Endothelial cell of umbilical vein (primary cell): ENCODE measurements at regions not wholly inside any gene's neighbourhood (a gene's known extent, or its start where the extent isn't known, plus 50 kb on each side); places are given as distances from the start of the nearest gene placed in this dataset.

ENCODE experiments used
- BruUV-seq: library from RNA; stranded (reverse); fragments of 400-500 nt; replicated peaks from 2 replicates; lab custom pipeline; 2021; lab: Mats Ljungman, UMichigan
- CTCF ChIA-PET: fragments of 300-600, 350-600 bp; sonication (Branson Sonifier 250); formaldehyde crosslinking; loops from one replicate; lab custom pipeline; 2021; ENCODE audit warnings: antibody characterized with exemption, inconsistent platforms; lab: Charles Lee
- POLR2A ChIA-PET: fragments of 300-600, 350-600 bp; sonication (Branson Sonifier 250); formaldehyde crosslinking; loops from one replicate; lab custom pipeline; 2021; ENCODE audit warnings: antibody characterized with exemption, inconsistent platforms; lab: Charles Lee
- DNase-seq: peaks from one replicate; pipeline ENCODE4 v3.0.0-alpha.2; 2011; ENCODE audit warnings: low read depth, low spot score
- FAIRE-seq: peaks from 2 replicates; lab custom pipeline; 2011; peaks lifted over from hg19 to GRCh38; lab: Jason Lieb, UNC
- H2AFZ ChIP-seq: 2 replicates; pipeline ENCODE4 v1.6.0; 2012; ENCODE audit warnings: low read depth, low read length, control low read depth, inconsistent platforms
- H3K27ac ChIP-seq: 2 replicates; pipeline ENCODE4 v1.5.1; 2011; ENCODE audit warnings: low read depth, mild to moderate bottlenecking, control low read depth, low read length, moderate library complexity; ENCODE audit not compliant: insufficient read depth
- H3K27me3 ChIP-seq, 2 experiments: 2 replicates each; pipeline versions ENCODE4 v1.6.0 to v1.6.1; 2011; ENCODE audit warnings: low read length in 2 of 2, mixed read lengths in 1 of 2; ENCODE audit not compliant: control insufficient read depth in 2 of 2, insufficient read depth in 2 of 2
- H3K36me3 ChIP-seq, 2 experiments: 2 replicates in 1 of 2; 3 replicates in 1 of 2; pipeline ENCODE4 v1.5.1; 2011; ENCODE audit warnings: low read length in 2 of 2, mild to moderate bottlenecking in 1 of 2, moderate library complexity in 1 of 2; ENCODE audit not compliant: control insufficient read depth in 2 of 2, insufficient read depth in 2 of 2; ENCODE audit errors: extremely low read depth in 1 of 2
- H3K4me1 ChIP-seq: 3 replicates; pipeline ENCODE4 v1.5.1; 2011; ENCODE audit warnings: mild to moderate bottlenecking, low read length; ENCODE audit not compliant: control insufficient read depth, insufficient read depth; ENCODE audit errors: extremely low read depth
- H3K4me2 ChIP-seq: 2 replicates; pipeline ENCODE4 v1.6.1; 2011; ENCODE audit warnings: low read length, control low read depth, mixed read lengths; ENCODE audit not compliant: insufficient read depth
- H3K4me3 ChIP-seq, 3 experiments: fragments of 200-600 bp in 1 of 3; sonication (generic), shearing (Covaris generic) in 1 of 3; replicated peaks in 1 of 3; 2 replicates each; pipeline ENCODE4 v1.5.1; 2011 to 2016; ENCODE audit warnings: control low read depth in 3 of 3, low read length in 3 of 3, mild to moderate bottlenecking in 2 of 3, inconsistent platforms in 1 of 3, low read depth in 1 of 3, moderate library complexity in 1 of 3; ENCODE audit not compliant: insufficient read depth in 1 of 3
- H3K79me2 ChIP-seq: 2 replicates; pipeline ENCODE4 v1.6.0; 2012; ENCODE audit warnings: low read length, inconsistent platforms; ENCODE audit not compliant: control insufficient read depth, insufficient read depth
- H3K9ac ChIP-seq: replicated peaks from 2 replicates; pipeline ENCODE3; 2011; ENCODE audit warnings: low read length, control low read depth; ENCODE audit not compliant: insufficient read depth; ENCODE audit errors: extremely low read depth
- H3K9me1 ChIP-seq: replicated peaks from 3 replicates; pipeline ENCODE4 v1.6.0; 2011; ENCODE audit warnings: mild to moderate bottlenecking, low read length; ENCODE audit not compliant: control insufficient read depth, insufficient read depth; ENCODE audit errors: extremely low read depth
- H3K9me3 ChIP-seq: replicated peaks from 2 replicates; pipeline ENCODE4 v1.5.1; 2012; ENCODE audit warnings: low read length, inconsistent platforms; ENCODE audit not compliant: control insufficient read depth, insufficient read depth
- H4K20me1 ChIP-seq: replicated peaks from 2 replicates; pipeline ENCODE3; 2011; ENCODE audit warnings: mild to moderate bottlenecking, low read length; ENCODE audit not compliant: control insufficient read depth, insufficient read depth; ENCODE audit errors: extremely low read depth
- FOS ChIP-seq: IDR thresholded peaks from 2 replicates; pipeline ENCODE4 v1.6.1; 2011; ENCODE audit warnings: mild to moderate bottlenecking, low read length, moderate library complexity, borderline replicate concordance; ENCODE audit not compliant: insufficient read depth
- GATA2 ChIP-seq: IDR thresholded peaks from 2 replicates; pipeline ENCODE4 v1.7.0; 2011; ENCODE audit warnings: low read depth, mild to moderate bottlenecking, moderate library complexity, mixed read lengths, low read length; ENCODE audit not compliant: insufficient read length, insufficient read depth
- JUN ChIP-seq: IDR thresholded peaks from 2 replicates; pipeline ENCODE4 v1.6.1; 2011; ENCODE audit warnings: borderline replicate concordance, low read depth; ENCODE audit not compliant: insufficient read length, insufficient read depth
- MYC ChIP-seq: IDR thresholded peaks from one replicate; pipeline ENCODE4 v1.6.1; 2011; ENCODE audit warnings: mild to moderate bottlenecking, low read depth, low read length
- POLR2A ChIP-seq: IDR thresholded peaks from 2 replicates; pipeline ENCODE4 v1.6.1; 2012; ENCODE audit warnings: low read depth, mild to moderate bottlenecking, control low read depth, low read length
- dilution Hi-C: fragments of 300-500 bp; cut with MboI; formaldehyde crosslinking; loops from one replicate; pipeline ENCODE4 v1.15.0; 2019; ENCODE audit warnings: low sequenced_read_pairs; ENCODE audit not compliant: extremely low pct_ligation_motif_present
- intact Hi-C: fragments of 100-400 bp; cut with micrococcal nuclease; formaldehyde crosslinking; loops from one replicate; pipeline ENCODE4 v1.10.0; 2022
- TF ChIP-seq, protein P1 (sequence below), 2 donors: IDR thresholded peaks; 1 replicate in 1 of 2; 2 replicates in 1 of 2; pipeline ENCODE4 v1.5.1; 2011; ENCODE audit warnings: low read length in 2 of 2, mild to moderate bottlenecking in 2 of 2, moderate library complexity in 2 of 2, control low read depth in 1 of 2, inconsistent platforms in 1 of 2, low read depth in 1 of 2; ENCODE audit not compliant: insufficient read depth in 1 of 2; ENCODE audit errors: extremely low read depth in 1 of 2
- TF ChIP-seq, protein P2 (sequence below): IDR thresholded peaks from 2 replicates; pipeline ENCODE4 v1.6.1; 2011; ENCODE audit not compliant: insufficient read depth, insufficient read length

DNA sequence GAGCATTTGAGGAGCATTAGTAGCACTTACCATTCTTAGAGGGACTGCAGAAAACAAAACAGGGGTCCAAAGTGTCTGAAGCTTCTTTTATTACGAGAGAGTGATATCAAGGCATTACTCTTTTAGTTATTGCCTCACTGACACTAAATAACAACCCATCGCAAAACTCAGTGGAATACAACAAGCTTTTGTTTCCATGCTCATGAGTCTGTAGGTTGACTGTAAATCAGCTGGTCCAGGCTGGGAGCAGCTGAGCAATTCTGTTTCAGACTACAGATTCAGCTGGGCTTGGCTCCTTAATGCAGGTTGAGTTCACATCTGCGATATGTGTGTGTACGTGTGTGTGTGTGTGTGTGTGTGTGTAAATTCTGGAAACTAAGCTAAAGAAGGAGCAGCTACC lies 501.8 kb upstream of the PKDCC start:
- DNase-seq, result no peak

DNA sequence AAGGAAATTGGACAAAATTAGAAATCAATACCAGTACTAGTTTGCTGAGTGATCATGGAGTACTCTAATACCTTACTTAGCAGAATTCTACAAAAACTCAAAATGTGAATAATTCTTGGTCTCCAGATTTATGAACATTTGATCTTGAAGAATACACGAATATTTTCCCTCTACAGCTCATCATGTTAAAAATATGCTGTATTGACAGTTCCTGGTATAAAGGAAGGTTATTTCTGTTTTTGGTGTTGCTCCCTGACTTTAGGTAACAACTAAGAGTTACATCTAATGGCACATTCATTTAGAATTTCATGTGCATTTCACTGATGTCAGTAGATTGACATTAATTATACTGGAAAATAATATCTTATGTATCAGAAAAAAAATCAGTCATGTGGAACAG lies 479.2 kb upstream of the PKDCC start:
- H3K4me1 ChIP-seq, result no peaks in the 10 kb centered on the region
- no peaks in the 10 kb centered on the region for H4K20me1 ChIP-seq
- H3K27me3 ChIP-seq, result no peaks in the 10 kb centered on the region
- no TSS peak for BruUV-seq
- TF ChIP-seq POLR2A (no peak), FOS (no peak), MYC (no peak), JUN (no peak), GATA2 (no peak)
- TF ChIP-seq, protein P1, sequence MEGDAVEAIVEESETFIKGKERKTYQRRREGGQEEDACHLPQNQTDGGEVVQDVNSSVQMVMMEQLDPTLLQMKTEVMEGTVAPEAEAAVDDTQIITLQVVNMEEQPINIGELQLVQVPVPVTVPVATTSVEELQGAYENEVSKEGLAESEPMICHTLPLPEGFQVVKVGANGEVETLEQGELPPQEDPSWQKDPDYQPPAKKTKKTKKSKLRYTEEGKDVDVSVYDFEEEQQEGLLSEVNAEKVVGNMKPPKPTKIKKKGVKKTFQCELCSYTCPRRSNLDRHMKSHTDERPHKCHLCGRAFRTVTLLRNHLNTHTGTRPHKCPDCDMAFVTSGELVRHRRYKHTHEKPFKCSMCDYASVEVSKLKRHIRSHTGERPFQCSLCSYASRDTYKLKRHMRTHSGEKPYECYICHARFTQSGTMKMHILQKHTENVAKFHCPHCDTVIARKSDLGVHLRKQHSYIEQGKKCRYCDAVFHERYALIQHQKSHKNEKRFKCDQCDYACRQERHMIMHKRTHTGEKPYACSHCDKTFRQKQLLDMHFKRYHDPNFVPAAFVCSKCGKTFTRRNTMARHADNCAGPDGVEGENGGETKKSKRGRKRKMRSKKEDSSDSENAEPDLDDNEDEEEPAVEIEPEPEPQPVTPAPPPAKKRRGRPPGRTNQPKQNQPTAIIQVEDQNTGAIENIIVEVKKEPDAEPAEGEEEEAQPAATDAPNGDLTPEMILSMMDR (IDR thresholded peaks at IDR 0.05; ENCODE audit: extremely low read depth in 1 of 2, insufficient read depth in 1 of 2, low read depth in 1 of 2, low read length in 2 of 2), result no peak
- TF ChIP-seq, protein P2, sequence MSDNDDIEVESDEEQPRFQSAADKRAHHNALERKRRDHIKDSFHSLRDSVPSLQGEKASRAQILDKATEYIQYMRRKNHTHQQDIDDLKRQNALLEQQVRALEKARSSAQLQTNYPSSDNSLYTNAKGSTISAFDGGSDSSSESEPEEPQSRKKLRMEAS, result no peak
- ChIA-PET POLR2A (no interaction called here), CTCF (no interaction called here)
- H3K4me3 ChIP-seq, result no peak overlapping the region
- FAIRE-seq, result no peak
- H2AFZ ChIP-seq, result no peak overlapping the region
- dilution Hi-C loops (no loop called here), intact Hi-C loops (no loop called here)
- H3K9ac ChIP-seq, result no peak overlapping the region
- H3K9me1 ChIP-seq, result no peaks in the 10 kb centered on the region
- H3K9me3 ChIP-seq, result no peaks in the 10 kb centered on the region
- no peaks in the 10 kb centered on the region for H3K79me2 ChIP-seq
- no peak for DNase-seq
- no peak overlapping the region for H3K4me2 ChIP-seq
- H3K36me3 ChIP-seq, result no peaks in the 10 kb centered on the region
- no peak overlapping the region for H3K27ac ChIP-seq

More for the DNA sequence above, 501.8 kb upstream of the PKDCC start:
- FAIRE-seq, result no peak
- dilution Hi-C loops, result no loop called here
- no peak overlapping the region for H3K4me2 ChIP-seq
- no peaks in the 10 kb centered on the region for H3K36me3 ChIP-seq
- no peaks in the 10 kb centered on the region for H3K27me3 ChIP-seq
- no TSS peak for BruUV-seq
- H3K79me2 ChIP-seq, result no peaks in the 10 kb centered on the region
- H3K9me3 ChIP-seq, result no peaks in the 10 kb centered on the region
- H3K4me1 ChIP-seq, result no peaks in the 10 kb centered on the region
- H3K27ac ChIP-seq, result no peak overlapping the region
- TF ChIP-seq, protein P2, result no peak
- TF ChIP-seq JUN (no peak), FOS (no peak)
- no peak overlapping the region for H3K9ac ChIP-seq
- no peaks in the 10 kb centered on the region for H3K9me1 ChIP-seq
- ChIA-PET POLR2A (no interaction called here), CTCF (interaction anchor here (1.1 to 1.2 kb wide), 2 partner anchors 12 to 26 kb away, joined by 3 to 4 read pairs; no protein-coding TSS in a partner anchor)
- intact Hi-C loops, result no loop called here
- H2AFZ ChIP-seq, result no peak overlapping the region
- no peak overlapping the region for H3K4me3 ChIP-seq
- no peaks in the 10 kb centered on the region for H4K20me1 ChIP-seq
